GM23338 (cell line): ENCODE measurements at regions not wholly inside any gene's neighbourhood (a gene's known extent, or its start where the extent isn't known, plus 50 kb on each side); places are given as distances from the start of the nearest gene placed in this dataset.

Source experiments
- ATAC-seq: fragments of 200-7000 bp; cut with Tn5 transposase; 3 replicates; pipeline ENCODE4 v1.9.1; 2020
- DNase-seq: peaks from one replicate; pipeline ENCODE4 v3.0.0-alpha.2; 2015; ENCODE audit warnings: low spot score
- H2AFZ ChIP-seq: fragments of 200-600 bp; sonication (generic); 2 replicates; pipeline ENCODE4 v1.8.0; 2016; ENCODE audit warnings: antibody characterized with exemption, mild to moderate bottlenecking, moderate library complexity
- H3F3A ChIP-seq: fragments of 200-600 bp; sonication (generic); replicated peaks from 2 replicates; pipeline ENCODE4 v1.8.0; 2017; ENCODE audit warnings: antibody characterized with exemption, mixed run types, low read depth
- H3K27ac ChIP-seq: fragments of 200-600 bp; sonication (generic); 2 replicates; pipeline ENCODE4 v1.6.1; 2016; ENCODE audit warnings: low read depth
- H3K27me3 ChIP-seq: fragments of 200-600 bp; sonication (generic); 2 replicates; pipeline ENCODE4 v1.8.0; 2016; ENCODE audit warnings: mild to moderate bottlenecking, mixed run types, moderate library complexity; ENCODE audit not compliant: insufficient read depth
- H3K36me3 ChIP-seq: fragments of 200-600 bp; sonication (generic); 2 replicates; pipeline ENCODE4 v1.8.0; 2016; ENCODE audit warnings: mild to moderate bottlenecking; ENCODE audit not compliant: insufficient read depth
- H3K4me1 ChIP-seq: fragments of 200-600 bp; sonication (generic); 2 replicates; pipeline ENCODE4 v1.8.0; 2016; ENCODE audit warnings: mild to moderate bottlenecking, moderate library complexity; ENCODE audit not compliant: insufficient read depth
- H3K4me2 ChIP-seq: fragments of 200-600 bp; sonication (generic); 2 replicates; pipeline ENCODE4 v1.7.1; 2017; ENCODE audit warnings: mixed run types
- H3K4me3 ChIP-seq: fragments of 200-600 bp; sonication (generic); 2 replicates; pipeline ENCODE4 v1.6.1; 2016; ENCODE audit warnings: mixed run types
- H3K79me2 ChIP-seq: fragments of 200-600 bp; sonication (generic); replicated peaks from 2 replicates; pipeline ENCODE4 v1.8.0; 2017; ENCODE audit warnings: mild to moderate bottlenecking; ENCODE audit not compliant: insufficient read depth
- H3K9me2 ChIP-seq: fragments of 200-600 bp; sonication (generic); 2 replicates; pipeline ENCODE4 v1.8.0; 2017; ENCODE audit not compliant: insufficient read depth
- H4K20me1 ChIP-seq: fragments of 200-600 bp; sonication (generic); replicated peaks from 2 replicates; pipeline ENCODE4 v1.8.0; 2017; ENCODE audit warnings: mild to moderate bottlenecking; ENCODE audit not compliant: insufficient read depth
- H3K27ac Mint-ChIP-seq: 2 replicates; pipeline ENCODE4 v1.8.0; 2020; ENCODE audit warnings: inconsistent platforms, mild to moderate bottlenecking, moderate library complexity, mixed read lengths
- H3K27me3 Mint-ChIP-seq: 3 replicates; pipeline ENCODE4 v1.8.0; 2022; ENCODE audit warnings: low read depth, mild to moderate bottlenecking, moderate library complexity, mixed read lengths, inconsistent platforms; ENCODE audit not compliant: insufficient read depth, poor library complexity
- H3K36me3 Mint-ChIP-seq: 3 replicates; pipeline ENCODE4 v1.8.0; 2021; ENCODE audit warnings: low read depth, mild to moderate bottlenecking, inconsistent platforms, moderate library complexity, mixed read lengths
- H3K4me1 Mint-ChIP-seq: 3 replicates; pipeline ENCODE4 v1.8.0; 2020; ENCODE audit warnings: mild to moderate bottlenecking, inconsistent platforms, mixed read lengths
- H3K4me3 Mint-ChIP-seq: 3 replicates; pipeline ENCODE4 v1.8.0; 2021; ENCODE audit warnings: moderate library complexity, mild to moderate bottlenecking, inconsistent platforms, mixed read lengths
- H3K9me3 Mint-ChIP-seq: 3 replicates; pipeline ENCODE4 v1.8.0; 2020; ENCODE audit warnings: moderate library complexity, mild to moderate bottlenecking, inconsistent platforms, mixed read lengths
- CREB1 ChIP-seq: fragments of 250-450 bp; sonication (Bioruptor Pico); IDR thresholded peaks from 2 replicates; pipeline ENCODE4 v1.5.0; 2020; ENCODE audit warnings: low read depth, mild to moderate bottlenecking, moderate library complexity
- EZH2 ChIP-seq: fragments of 200-600 bp; sonication (generic); IDR thresholded peaks from one replicate; pipeline ENCODE4 v1.8.0; 2017; ENCODE audit warnings: antibody characterized with exemption, mild to moderate bottlenecking, low read depth; ENCODE audit not compliant: unreplicated experiment
- EZH2phosphoT487 ChIP-seq: fragments of 200-600 bp; sonication (generic); IDR thresholded peaks from one replicate; pipeline ENCODE4 v1.8.1; 2018; ENCODE audit warnings: antibody characterized with exemption; ENCODE audit not compliant: unreplicated experiment
- JUNB ChIP-seq: IDR thresholded peaks from one replicate; pipeline ENCODE4 v1.6.1; 2016; ENCODE audit warnings: antibody characterized with exemption; ENCODE audit not compliant: unreplicated experiment
- NANOG ChIP-seq: IDR thresholded peaks from 2 replicates; pipeline ENCODE4 v1.6.1; 2016; ENCODE audit warnings: antibody characterized with exemption, borderline replicate concordance
- POLR2AphosphoS5 ChIP-seq: IDR thresholded peaks from 2 replicates; pipeline ENCODE4 v1.6.1; 2016; ENCODE audit warnings: antibody characterized with exemption, low read depth
- STAT1 ChIP-seq: IDR thresholded peaks from one replicate; pipeline ENCODE4 v1.6.1; 2016; ENCODE audit warnings: antibody characterized with exemption; ENCODE audit not compliant: unreplicated experiment
- ZNF114 ChIP-seq: fragments of 250-450 bp; sonication (Bioruptor Pico); IDR thresholded peaks from 2 replicates; pipeline ENCODE4 v1.5.0; 2020; ENCODE audit warnings: mild to moderate bottlenecking, moderate library complexity
- ZNF331 ChIP-seq: fragments of 250-450 bp; sonication (Bioruptor Pico); IDR thresholded peaks from 2 replicates; pipeline ENCODE4 v1.5.0; 2020; ENCODE audit warnings: low read depth, mild to moderate bottlenecking, moderate library complexity
- TF ChIP-seq, protein P1 (sequence below), 2 experiments: fragments of 200-600 bp in 1 of 2; sonication (generic) in 1 of 2; conservative IDR thresholded peaks; 2 replicates each; pipeline versions ENCODE4 v1.5.1 to v1.6.1; 2016 to 2017; ENCODE audit warnings: antibody characterized with exemption in 2 of 2, low read depth in 2 of 2, mild to moderate bottlenecking in 2 of 2, moderate library complexity in 1 of 2
- TF ChIP-seq, protein P2 (sequence below): fragments of 250-450 bp; sonication (Bioruptor Pico); IDR thresholded peaks from 2 replicates; pipeline ENCODE4 v1.5.0; 2020; ENCODE audit warnings: mild to moderate bottlenecking, moderate library complexity
- TF ChIP-seq, protein P3 (sequence below): IDR thresholded peaks from one replicate; pipeline ENCODE4 v1.6.1; 2018; ENCODE audit warnings: antibody characterized with exemption; ENCODE audit not compliant: unreplicated experiment
- TF ChIP-seq, protein P4 (sequence below): IDR thresholded peaks from 2 replicates; pipeline ENCODE4 v1.6.1; 2016; ENCODE audit warnings: antibody characterized with exemption

DNA sequence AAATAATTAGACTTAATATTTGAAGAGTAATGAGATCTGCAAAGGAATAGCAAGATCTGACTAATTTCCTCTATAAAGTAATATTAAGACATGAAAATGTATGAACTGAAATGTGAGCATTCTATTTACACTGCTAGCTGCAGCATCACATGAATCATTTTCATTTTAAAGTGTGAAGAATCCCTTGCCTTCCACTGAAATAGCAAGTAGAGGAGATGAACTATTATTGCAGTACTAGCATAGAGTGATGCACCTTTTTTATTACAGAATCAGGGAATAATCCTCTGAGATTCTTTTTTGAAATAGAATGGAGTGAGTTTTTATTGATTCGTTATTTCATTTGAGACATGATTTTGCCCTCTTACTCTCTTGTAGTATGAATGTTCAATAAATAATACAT, 281.9 kb upstream of the NAV3 start:
- Histone ChIP-seq H3K4me3 (no peak overlapping the region), H3K4me1 (no peaks in the 10 kb centered on the region), H3K27me3 (no peaks in the 10 kb centered on the region), H3K79me2 (no peaks in the 10 kb centered on the region), H3F3A (no peaks in the 10 kb centered on the region), H4K20me1 (no peaks in the 10 kb centered on the region), H3K36me3 (no peaks in the 10 kb centered on the region), H3K4me2 (no peak overlapping the region), H3K27ac (no peak overlapping the region), H3K9me2 (no peaks in the 10 kb centered on the region), H2AFZ (no peak overlapping the region)
- TF ChIP-seq, protein P1, sequence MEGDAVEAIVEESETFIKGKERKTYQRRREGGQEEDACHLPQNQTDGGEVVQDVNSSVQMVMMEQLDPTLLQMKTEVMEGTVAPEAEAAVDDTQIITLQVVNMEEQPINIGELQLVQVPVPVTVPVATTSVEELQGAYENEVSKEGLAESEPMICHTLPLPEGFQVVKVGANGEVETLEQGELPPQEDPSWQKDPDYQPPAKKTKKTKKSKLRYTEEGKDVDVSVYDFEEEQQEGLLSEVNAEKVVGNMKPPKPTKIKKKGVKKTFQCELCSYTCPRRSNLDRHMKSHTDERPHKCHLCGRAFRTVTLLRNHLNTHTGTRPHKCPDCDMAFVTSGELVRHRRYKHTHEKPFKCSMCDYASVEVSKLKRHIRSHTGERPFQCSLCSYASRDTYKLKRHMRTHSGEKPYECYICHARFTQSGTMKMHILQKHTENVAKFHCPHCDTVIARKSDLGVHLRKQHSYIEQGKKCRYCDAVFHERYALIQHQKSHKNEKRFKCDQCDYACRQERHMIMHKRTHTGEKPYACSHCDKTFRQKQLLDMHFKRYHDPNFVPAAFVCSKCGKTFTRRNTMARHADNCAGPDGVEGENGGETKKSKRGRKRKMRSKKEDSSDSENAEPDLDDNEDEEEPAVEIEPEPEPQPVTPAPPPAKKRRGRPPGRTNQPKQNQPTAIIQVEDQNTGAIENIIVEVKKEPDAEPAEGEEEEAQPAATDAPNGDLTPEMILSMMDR (conservative IDR thresholded peaks at IDR 0.05; ENCODE audit: low read depth in 2 of 2), result no peak
- TF ChIP-seq ZNF331 (CRISPR knock-in tag) (no peak), CREB1 (CRISPR knock-in tag) (no peak), NANOG (no peak), ZNF114 (CRISPR knock-in tag) (no peak), JUNB (no peak), EZH2phosphoT487 (no peak), POLR2AphosphoS5 (no peak), STAT1 (no peak), EZH2 (no peak)
- TF ChIP-seq, protein P2, sequence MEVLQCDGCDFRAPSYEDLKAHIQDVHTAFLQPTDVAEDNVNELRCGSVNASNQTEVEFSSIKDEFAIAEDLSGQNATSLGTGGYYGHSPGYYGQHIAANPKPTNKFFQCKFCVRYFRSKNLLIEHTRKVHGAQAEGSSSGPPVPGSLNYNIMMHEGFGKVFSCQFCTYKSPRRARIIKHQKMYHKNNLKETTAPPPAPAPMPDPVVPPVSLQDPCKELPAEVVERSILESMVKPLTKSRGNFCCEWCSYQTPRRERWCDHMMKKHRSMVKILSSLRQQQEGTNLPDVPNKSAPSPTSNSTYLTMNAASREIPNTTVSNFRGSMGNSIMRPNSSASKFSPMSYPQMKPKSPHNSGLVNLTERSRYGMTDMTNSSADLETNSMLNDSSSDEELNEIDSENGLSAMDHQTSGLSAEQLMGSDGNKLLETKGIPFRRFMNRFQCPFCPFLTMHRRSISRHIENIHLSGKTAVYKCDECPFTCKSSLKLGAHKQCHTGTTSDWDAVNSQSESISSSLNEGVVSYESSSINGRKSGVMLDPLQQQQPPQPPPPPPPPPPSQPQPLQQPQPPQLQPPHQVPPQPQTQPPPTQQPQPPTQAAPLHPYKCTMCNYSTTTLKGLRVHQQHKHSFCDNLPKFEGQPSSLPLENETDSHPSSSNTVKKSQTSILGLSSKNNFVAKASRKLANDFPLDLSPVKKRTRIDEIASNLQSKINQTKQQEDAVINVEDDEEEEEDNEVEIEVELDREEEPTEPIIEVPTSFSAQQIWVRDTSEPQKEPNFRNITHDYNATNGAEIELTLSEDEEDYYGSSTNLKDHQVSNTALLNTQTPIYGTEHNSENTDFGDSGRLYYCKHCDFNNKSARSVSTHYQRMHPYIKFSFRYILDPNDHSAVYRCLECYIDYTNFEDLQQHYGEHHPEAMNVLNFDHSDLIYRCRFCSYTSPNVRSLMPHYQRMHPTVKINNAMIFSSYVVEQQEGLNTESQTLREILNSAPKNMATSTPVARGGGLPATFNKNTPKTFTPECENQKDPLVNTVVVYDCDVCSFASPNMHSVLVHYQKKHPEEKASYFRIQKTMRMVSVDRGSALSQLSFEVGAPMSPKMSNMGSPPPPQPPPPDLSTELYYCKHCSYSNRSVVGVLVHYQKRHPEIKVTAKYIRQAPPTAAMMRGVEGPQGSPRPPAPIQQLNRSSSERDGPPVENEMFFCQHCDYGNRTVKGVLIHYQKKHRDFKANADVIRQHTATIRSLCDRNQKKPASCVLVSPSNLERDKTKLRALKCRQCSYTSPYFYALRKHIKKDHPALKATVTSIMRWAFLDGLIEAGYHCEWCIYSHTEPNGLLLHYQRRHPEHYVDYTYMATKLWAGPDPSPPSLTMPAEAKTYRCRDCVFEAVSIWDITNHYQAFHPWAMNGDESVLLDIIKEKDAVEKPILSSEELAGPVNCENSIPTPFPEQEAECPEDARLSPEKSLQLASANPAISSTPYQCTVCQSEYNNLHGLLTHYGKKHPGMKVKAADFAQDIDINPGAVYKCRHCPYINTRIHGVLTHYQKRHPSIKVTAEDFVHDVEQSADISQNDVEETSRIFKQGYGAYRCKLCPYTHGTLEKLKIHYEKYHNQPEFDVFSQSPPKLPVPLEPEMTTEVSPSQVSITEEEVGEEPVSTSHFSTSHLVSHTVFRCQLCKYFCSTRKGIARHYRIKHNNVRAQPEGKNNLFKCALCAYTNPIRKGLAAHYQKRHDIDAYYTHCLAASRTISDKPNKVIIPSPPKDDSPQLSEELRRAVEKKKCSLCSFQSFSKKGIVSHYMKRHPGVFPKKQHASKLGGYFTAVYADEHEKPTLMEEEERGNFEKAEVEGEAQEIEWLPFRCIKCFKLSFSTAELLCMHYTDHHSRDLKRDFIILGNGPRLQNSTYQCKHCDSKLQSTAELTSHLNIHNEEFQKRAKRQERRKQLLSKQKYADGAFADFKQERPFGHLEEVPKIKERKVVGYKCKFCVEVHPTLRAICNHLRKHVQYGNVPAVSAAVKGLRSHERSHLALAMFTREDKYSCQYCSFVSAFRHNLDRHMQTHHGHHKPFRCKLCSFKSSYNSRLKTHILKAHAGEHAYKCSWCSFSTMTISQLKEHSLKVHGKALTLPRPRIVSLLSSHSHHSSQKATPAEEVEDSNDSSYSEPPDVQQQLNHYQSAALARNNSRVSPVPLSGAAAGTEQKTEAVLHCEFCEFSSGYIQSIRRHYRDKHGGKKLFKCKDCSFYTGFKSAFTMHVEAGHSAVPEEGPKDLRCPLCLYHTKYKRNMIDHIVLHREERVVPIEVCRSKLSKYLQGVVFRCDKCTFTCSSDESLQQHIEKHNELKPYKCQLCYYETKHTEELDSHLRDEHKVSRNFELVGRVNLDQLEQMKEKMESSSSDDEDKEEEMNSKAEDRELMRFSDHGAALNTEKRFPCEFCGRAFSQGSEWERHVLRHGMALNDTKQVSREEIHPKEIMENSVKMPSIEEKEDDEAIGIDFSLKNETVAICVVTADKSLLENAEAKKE (CRISPR knock-in tag), result no peak
- TF ChIP-seq, protein P3, sequence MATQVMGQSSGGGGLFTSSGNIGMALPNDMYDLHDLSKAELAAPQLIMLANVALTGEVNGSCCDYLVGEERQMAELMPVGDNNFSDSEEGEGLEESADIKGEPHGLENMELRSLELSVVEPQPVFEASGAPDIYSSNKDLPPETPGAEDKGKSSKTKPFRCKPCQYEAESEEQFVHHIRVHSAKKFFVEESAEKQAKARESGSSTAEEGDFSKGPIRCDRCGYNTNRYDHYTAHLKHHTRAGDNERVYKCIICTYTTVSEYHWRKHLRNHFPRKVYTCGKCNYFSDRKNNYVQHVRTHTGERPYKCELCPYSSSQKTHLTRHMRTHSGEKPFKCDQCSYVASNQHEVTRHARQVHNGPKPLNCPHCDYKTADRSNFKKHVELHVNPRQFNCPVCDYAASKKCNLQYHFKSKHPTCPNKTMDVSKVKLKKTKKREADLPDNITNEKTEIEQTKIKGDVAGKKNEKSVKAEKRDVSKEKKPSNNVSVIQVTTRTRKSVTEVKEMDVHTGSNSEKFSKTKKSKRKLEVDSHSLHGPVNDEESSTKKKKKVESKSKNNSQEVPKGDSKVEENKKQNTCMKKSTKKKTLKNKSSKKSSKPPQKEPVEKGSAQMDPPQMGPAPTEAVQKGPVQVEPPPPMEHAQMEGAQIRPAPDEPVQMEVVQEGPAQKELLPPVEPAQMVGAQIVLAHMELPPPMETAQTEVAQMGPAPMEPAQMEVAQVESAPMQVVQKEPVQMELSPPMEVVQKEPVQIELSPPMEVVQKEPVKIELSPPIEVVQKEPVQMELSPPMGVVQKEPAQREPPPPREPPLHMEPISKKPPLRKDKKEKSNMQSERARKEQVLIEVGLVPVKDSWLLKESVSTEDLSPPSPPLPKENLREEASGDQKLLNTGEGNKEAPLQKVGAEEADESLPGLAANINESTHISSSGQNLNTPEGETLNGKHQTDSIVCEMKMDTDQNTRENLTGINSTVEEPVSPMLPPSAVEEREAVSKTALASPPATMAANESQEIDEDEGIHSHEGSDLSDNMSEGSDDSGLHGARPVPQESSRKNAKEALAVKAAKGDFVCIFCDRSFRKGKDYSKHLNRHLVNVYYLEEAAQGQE, result no peak
- TF ChIP-seq, protein P4, sequence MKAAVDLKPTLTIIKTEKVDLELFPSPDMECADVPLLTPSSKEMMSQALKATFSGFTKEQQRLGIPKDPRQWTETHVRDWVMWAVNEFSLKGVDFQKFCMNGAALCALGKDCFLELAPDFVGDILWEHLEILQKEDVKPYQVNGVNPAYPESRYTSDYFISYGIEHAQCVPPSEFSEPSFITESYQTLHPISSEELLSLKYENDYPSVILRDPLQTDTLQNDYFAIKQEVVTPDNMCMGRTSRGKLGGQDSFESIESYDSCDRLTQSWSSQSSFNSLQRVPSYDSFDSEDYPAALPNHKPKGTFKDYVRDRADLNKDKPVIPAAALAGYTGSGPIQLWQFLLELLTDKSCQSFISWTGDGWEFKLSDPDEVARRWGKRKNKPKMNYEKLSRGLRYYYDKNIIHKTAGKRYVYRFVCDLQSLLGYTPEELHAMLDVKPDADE, result no peak
- ATAC-seq, result no peak
- H3K27me3 Mint-ChIP-seq, result no peaks in the 10 kb centered on the region
- H3K27ac Mint-ChIP-seq, result no peak overlapping the region
- no peaks in the 10 kb centered on the region for H3K36me3 Mint-ChIP-seq
- no peak for DNase-seq
- 0 out of 3 replicates have a peak, but pooled peaks cover 2% of the 10 kb centered on the region for H3K9me3 Mint-ChIP-seq
- no peak overlapping the region for H3K4me3 Mint-ChIP-seq
- no peaks in the 10 kb centered on the region for H3K4me1 Mint-ChIP-seq
